ENCODE measurements at regions not wholly inside any gene's neighbourhood (a gene's known extent, or its start where the extent isn't known, plus 50 kb on each side); places are given as distances from the start of the nearest gene placed in this dataset.

DNA sequence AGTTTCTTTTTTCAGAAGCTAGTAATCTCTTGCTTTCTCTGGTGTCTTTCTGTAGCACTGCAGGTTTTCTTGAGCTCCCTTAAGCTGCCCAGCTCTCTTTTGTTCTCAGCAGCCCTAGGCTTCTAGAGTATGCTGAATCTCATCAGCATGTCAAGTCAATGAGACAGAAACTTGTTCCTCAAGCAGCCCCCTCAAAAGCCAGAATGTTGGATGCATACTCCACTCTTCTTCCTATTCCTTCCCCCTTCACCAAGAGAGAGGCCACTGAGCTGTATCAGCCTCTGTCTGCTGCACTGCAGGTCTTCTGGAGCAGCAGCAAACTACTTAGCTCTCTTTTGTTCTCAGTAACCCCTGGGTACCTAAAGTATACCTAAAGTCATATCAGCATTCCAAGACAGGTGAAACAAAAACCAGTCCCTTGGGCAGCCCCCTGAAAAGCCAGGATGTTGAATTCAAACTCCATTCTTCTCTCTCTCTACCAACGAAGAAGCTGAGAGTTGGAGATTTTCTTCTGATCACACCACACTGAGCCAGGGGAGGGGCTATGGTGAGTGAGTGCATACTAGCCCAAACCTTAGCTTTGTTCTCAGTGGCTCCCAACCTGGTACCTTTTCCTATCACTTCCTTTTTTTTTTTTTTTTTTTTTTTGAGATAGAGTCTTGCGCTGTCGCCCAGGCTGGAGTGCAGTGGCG, 73.3 kb upstream of the WAC start:
- ATAC-seq = no peak

DNA sequence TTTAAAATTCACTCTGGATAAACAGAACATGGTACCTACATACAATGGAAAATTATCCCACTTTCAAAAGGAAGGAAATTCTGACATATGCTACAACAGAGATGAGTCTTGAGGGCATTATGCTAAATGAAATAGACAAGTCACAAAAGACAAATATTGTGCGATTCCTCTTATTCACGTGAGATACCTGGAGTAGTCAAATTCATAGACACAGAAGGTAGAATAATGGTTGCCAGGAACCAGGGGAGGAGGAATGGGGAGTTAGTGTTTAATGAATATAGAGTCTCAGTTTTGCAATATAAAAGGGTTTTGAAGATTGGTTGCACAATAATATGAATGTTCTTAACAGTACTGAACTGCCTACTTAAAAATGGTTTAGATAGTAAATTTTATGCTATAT, 69.8 kb upstream of the WAC start:
- no peak for ATAC-seq

More for the DNA sequence above, 73.3 kb upstream of the WAC start:
- TF ChIP-seq TOX (CRISPR knock-in tag; IDR thresholded peaks at IDR 0.05; ENCODE audit: borderline replicate concordance) (no peak), ESRRG (CRISPR knock-in tag; IDR thresholded peaks at IDR 0.05) (no peak), BACH2 (CRISPR knock-in tag; IDR thresholded peaks at IDR 0.05; ENCODE audit: borderline replicate concordance) (no peak), GLIS3 (CRISPR knock-in tag; IDR thresholded peaks at IDR 0.05) (no peak), ARNTL (CRISPR knock-in tag; IDR thresholded peaks at IDR 0.05; ENCODE audit: borderline replicate concordance, low read depth) (no peak), ZNF70 (CRISPR knock-in tag; IDR thresholded peaks at IDR 0.05) (no peak), ZNF565 (CRISPR knock-in tag; conservative IDR thresholded peaks at IDR 0.05; ENCODE audit: low read depth) (no peak), ZNF8 (CRISPR knock-in tag; IDR thresholded peaks at IDR 0.05) (no peak), PPARA (CRISPR knock-in tag; IDR thresholded peaks at IDR 0.05; ENCODE audit: borderline replicate concordance) (no peak), ISL1 (CRISPR knock-in tag; IDR thresholded peaks at IDR 0.05) (no peak), TCF4 (CRISPR knock-in tag; IDR thresholded peaks at IDR 0.05; ENCODE audit: borderline replicate concordance) (no peak)
- TF ChIP-seq, protein P1, sequence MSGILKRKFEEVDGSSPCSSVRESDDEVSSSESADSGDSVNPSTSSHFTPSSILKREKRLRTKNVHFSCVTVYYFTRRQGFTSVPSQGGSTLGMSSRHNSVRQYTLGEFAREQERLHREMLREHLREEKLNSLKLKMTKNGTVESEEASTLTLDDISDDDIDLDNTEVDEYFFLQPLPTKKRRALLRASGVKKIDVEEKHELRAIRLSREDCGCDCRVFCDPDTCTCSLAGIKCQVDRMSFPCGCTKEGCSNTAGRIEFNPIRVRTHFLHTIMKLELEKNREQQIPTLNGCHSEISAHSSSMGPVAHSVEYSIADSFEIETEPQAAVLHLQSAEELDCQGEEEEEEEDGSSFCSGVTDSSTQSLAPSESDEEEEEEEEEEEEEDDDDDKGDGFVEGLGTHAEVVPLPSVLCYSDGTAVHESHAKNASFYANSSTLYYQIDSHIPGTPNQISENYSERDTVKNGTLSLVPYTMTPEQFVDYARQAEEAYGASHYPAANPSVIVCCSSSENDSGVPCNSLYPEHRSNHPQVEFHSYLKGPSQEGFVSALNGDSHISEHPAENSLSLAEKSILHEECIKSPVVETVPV (CRISPR knock-in tag; IDR thresholded peaks at IDR 0.05) = no peak
- TF ChIP-seq, protein P2, sequence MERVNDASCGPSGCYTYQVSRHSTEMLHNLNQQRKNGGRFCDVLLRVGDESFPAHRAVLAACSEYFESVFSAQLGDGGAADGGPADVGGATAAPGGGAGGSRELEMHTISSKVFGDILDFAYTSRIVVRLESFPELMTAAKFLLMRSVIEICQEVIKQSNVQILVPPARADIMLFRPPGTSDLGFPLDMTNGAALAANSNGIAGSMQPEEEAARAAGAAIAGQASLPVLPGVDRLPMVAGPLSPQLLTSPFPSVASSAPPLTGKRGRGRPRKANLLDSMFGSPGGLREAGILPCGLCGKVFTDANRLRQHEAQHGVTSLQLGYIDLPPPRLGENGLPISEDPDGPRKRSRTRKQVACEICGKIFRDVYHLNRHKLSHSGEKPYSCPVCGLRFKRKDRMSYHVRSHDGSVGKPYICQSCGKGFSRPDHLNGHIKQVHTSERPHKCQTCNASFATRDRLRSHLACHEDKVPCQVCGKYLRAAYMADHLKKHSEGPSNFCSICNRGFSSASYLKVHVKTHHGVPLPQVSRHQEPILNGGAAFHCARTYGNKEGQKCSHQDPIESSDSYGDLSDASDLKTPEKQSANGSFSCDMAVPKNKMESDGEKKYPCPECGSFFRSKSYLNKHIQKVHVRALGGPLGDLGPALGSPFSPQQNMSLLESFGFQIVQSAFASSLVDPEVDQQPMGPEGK (CRISPR knock-in tag; IDR thresholded peaks at IDR 0.05; ENCODE audit: borderline replicate concordance) = no peak

DNA sequence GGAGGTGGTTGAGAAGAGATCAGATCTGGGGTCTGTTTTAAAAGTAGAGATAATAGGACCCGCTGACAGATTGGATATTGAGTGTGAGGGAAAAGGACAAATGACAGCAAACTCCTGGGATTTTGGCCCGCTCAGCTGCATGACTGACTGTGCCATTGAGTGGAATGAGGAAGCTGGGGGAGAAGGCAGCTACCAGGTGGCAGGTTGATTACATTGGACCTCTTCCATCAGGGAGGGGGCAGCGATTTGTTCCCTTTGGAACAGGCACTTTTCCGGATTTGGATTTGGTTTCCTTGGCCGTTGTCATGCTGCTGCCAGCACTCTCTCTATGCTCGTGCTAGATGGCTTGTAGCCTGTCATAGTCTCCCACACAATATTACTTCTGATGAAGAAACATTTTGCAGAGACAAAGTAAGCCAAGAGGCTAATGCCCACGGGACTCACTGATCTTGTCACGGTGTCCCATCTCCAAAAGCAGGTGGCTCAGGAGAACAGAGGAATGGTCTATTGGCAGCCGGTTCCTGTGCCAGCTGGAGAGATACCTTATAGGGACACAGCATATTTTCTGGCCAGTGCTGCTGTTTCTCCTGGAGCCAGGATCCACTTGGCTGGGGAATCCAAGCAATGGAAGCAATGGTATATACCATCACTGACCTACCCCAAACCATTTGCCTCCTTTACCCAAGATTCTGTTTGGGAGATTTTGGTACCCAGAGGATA, 69.1 kb upstream of the WAC start:
- no peak for TF ChIP-seq GLIS3 (CRISPR knock-in tag; IDR thresholded peaks at IDR 0.05)
- no peak for TF ChIP-seq ZFP30 (CRISPR knock-in tag; IDR thresholded peaks at IDR 0.05)
- TF ChIP-seq TCF4 (CRISPR knock-in tag; IDR thresholded peaks at IDR 0.05; ENCODE audit: borderline replicate concordance) = no peak
- TF ChIP-seq RARB (CRISPR knock-in tag; IDR thresholded peaks at IDR 0.05) = no peak
- TF ChIP-seq CSDC2 (CRISPR knock-in tag; IDR thresholded peaks at IDR 0.05) = no peak
- no peak for TF ChIP-seq ZC3H10 (CRISPR knock-in tag; IDR thresholded peaks at IDR 0.05)
- TF ChIP-seq, protein P1 (CRISPR knock-in tag; IDR thresholded peaks at IDR 0.05) = no peak
- TF ChIP-seq ZNF8 (CRISPR knock-in tag; IDR thresholded peaks at IDR 0.05) = no peak
- TF ChIP-seq ISL1 (CRISPR knock-in tag; IDR thresholded peaks at IDR 0.05) = no peak
- no peak for TF ChIP-seq ESRRG (CRISPR knock-in tag; IDR thresholded peaks at IDR 0.05)
- TF ChIP-seq, protein P3, sequence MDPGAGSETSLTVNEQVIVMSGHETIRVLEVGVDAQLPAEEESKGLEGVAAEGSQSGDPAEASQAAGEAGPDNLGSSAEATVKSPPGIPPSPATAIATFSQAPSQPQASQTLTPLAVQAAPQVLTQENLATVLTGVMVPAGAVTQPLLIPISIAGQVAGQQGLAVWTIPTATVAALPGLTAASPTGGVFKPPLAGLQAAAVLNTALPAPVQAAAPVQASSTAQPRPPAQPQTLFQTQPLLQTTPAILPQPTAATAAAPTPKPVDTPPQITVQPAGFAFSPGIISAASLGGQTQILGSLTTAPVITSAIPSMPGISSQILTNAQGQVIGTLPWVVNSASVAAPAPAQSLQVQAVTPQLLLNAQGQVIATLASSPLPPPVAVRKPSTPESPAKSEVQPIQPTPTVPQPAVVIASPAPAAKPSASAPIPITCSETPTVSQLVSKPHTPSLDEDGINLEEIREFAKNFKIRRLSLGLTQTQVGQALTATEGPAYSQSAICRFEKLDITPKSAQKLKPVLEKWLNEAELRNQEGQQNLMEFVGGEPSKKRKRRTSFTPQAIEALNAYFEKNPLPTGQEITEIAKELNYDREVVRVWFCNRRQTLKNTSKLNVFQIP (CRISPR knock-in tag; IDR thresholded peaks at IDR 0.05; ENCODE audit: borderline replicate concordance, low read depth) = no peak
- no peak for ATAC-seq

More for the DNA sequence above, 69.8 kb upstream of the WAC start:
- TF ChIP-seq ZFP3 (CRISPR knock-in tag; IDR thresholded peaks at IDR 0.05) (no peak), RARB (CRISPR knock-in tag; IDR thresholded peaks at IDR 0.05) (no peak), ESRRG (CRISPR knock-in tag; IDR thresholded peaks at IDR 0.05) (no peak), ZFP30 (CRISPR knock-in tag; IDR thresholded peaks at IDR 0.05) (no peak), GLIS3 (CRISPR knock-in tag; IDR thresholded peaks at IDR 0.05) (no peak), ZC3H10 (CRISPR knock-in tag; IDR thresholded peaks at IDR 0.05) (no peak), CSDC2 (CRISPR knock-in tag; IDR thresholded peaks at IDR 0.05) (no peak)
- TF ChIP-seq, protein P1 (CRISPR knock-in tag; IDR thresholded peaks at IDR 0.05) = no peak
- TF ChIP-seq, protein P2 (CRISPR knock-in tag; IDR thresholded peaks at IDR 0.05; ENCODE audit: borderline replicate concordance) = no peak
- TF ChIP-seq, protein P4, sequence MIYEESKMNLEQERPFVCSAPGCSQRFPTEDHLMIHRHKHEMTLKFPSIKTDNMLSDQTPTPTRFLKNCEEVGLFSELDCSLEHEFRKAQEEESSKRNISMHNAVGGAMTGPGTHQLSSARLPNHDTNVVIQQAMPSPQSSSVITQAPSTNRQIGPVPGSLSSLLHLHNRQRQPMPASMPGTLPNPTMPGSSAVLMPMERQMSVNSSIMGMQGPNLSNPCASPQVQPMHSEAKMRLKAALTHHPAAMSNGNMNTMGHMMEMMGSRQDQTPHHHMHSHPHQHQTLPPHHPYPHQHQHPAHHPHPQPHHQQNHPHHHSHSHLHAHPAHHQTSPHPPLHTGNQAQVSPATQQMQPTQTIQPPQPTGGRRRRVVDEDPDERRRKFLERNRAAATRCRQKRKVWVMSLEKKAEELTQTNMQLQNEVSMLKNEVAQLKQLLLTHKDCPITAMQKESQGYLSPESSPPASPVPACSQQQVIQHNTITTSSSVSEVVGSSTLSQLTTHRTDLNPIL (CRISPR knock-in tag; IDR thresholded peaks at IDR 0.05; ENCODE audit: low read depth) = no peak
